HEK293 (cell line): ENCODE measurements at regions not wholly inside any gene's neighbourhood (a gene's known extent, or its start where the extent isn't known, plus 50 kb on each side); places are given as distances from the start of the nearest gene placed in this dataset.

Source experiments
- CTCF ChIA-PET: fragments of 350-600 bp; formaldehyde crosslinking; extraction: SDS; loops from one replicate; lab custom pipeline; 2021; ENCODE audit warnings: antibody characterized with exemption; lab: Yijun Ruan, JAX
- POLR2A ChIA-PET: fragments of 300-600 bp; formaldehyde crosslinking; extraction: SDS; loops from one replicate; lab custom pipeline; 2020; ENCODE audit warnings: antibody characterized with exemption, inconsistent platforms; lab: Yijun Ruan, JAX
- H3K27ac ChIP-seq: fragments of 200-500 bp; sonication (Bioruptor generic); 2 replicates; pipeline ENCODE4 v1.5.1; 2014; ENCODE audit warnings: low read depth, low read length, control low read depth, inconsistent platforms; ENCODE audit errors: extremely low read depth
- H3K36me3 ChIP-seq, 2 experiments: fragments of 200-500 bp in 1 of 2; sonication (Bioruptor generic) in 1 of 2; 1 replicate in 1 of 2; 2 replicates in 1 of 2; pipeline ENCODE4 v1.5.1; 2014 to 2017; ENCODE audit warnings: inconsistent platforms in 2 of 2, low read length in 2 of 2; ENCODE audit not compliant: control insufficient read depth in 2 of 2, insufficient read depth in 1 of 2
- H3K4me1 ChIP-seq: fragments of 200-500 bp; sonication (Bioruptor generic); 2 replicates; pipeline ENCODE4 v1.5.1; 2014; ENCODE audit warnings: mild to moderate bottlenecking, low read length, inconsistent platforms; ENCODE audit not compliant: control insufficient read depth, insufficient read depth
- H3K4me3 ChIP-seq: 2 replicates; pipeline ENCODE4 v1.5.1; 2011; ENCODE audit warnings: low read depth, mild to moderate bottlenecking, control low read depth, low read length, moderate library complexity
- H3K9me3 ChIP-seq: fragments of 200-500 bp; sonication (Bioruptor generic); 2 replicates; pipeline ENCODE4 v1.5.1; 2014; ENCODE audit warnings: low read depth, low read length, inconsistent platforms; ENCODE audit not compliant: control insufficient read depth, insufficient read depth
- WT1 ChIP-seq: fragments of 450-650 bp; formaldehyde crosslinking; IDR thresholded peaks from 2 replicates; pipeline ENCODE4 v1.5.1; 2016; ENCODE audit warnings: missing biosample characterization, missing genetic modification characterization
- ZBTB10 ChIP-seq: fragments of 450-650 bp; formaldehyde crosslinking; IDR thresholded peaks from 2 replicates; pipeline ENCODE4 v1.5.1; 2016; ENCODE audit warnings: missing biosample characterization, missing genetic modification characterization
- ZBTB17 ChIP-seq: fragments of 450-650 bp; formaldehyde crosslinking; IDR thresholded peaks from 2 replicates; pipeline ENCODE4 v1.5.1; 2016; ENCODE audit warnings: missing biosample characterization, missing genetic modification characterization
- ZNF121 ChIP-seq: fragments of 450-650 bp; formaldehyde crosslinking; IDR thresholded peaks from 2 replicates; pipeline ENCODE4 v1.5.1; 2016; ENCODE audit warnings: missing biosample characterization, missing genetic modification characterization
- ZNF184 ChIP-seq: fragments of 450-650 bp; IDR thresholded peaks from 2 replicates; pipeline ENCODE4 v1.5.1; 2018; ENCODE audit warnings: missing biosample characterization, mild to moderate bottlenecking, missing genetic modification characterization
- ZNF211 ChIP-seq: fragments of 450-650 bp; formaldehyde crosslinking; IDR thresholded peaks from 2 replicates; pipeline ENCODE4 v1.5.1; 2016; ENCODE audit warnings: low read depth, missing biosample characterization, missing genetic modification characterization
- ZNF335 ChIP-seq: fragments of 450-650 bp; formaldehyde crosslinking; conservative IDR thresholded peaks from 2 replicates; pipeline ENCODE4 v1.5.1; 2016; ENCODE audit warnings: missing biosample characterization, missing genetic modification characterization
- ZNF510 ChIP-seq: fragments of 450-650 bp; formaldehyde crosslinking; IDR thresholded peaks from 2 replicates; pipeline ENCODE4 v1.5.1; 2018; ENCODE audit warnings: mild to moderate bottlenecking, missing genetic modification characterization, missing biosample characterization; ENCODE audit not compliant: insufficient replicate concordance
- ZNF670 ChIP-seq: fragments of 450-650 bp; formaldehyde crosslinking; IDR thresholded peaks from 2 replicates; pipeline ENCODE4 v1.5.1; 2016; ENCODE audit warnings: missing biosample characterization, missing genetic modification characterization, low read depth
- ZNF837 ChIP-seq: fragments of 450-650 bp; formaldehyde crosslinking; IDR thresholded peaks from 2 replicates; pipeline ENCODE4 v1.5.1; 2016; ENCODE audit warnings: missing biosample characterization, missing genetic modification characterization
- ZNF843 ChIP-seq: fragments of 450-650 bp; formaldehyde crosslinking; IDR thresholded peaks from 2 replicates; pipeline ENCODE4 v1.5.1; 2016; ENCODE audit warnings: missing biosample characterization, missing genetic modification characterization
- ZSCAN18 ChIP-seq: fragments of 450-650 bp; formaldehyde crosslinking; IDR thresholded peaks from 2 replicates; pipeline ENCODE4 v1.5.1; 2016; ENCODE audit warnings: missing biosample characterization, missing genetic modification characterization
- TF ChIP-seq, protein P1 (sequence below): fragments of 450-650 bp; formaldehyde crosslinking; IDR thresholded peaks from 2 replicates; pipeline ENCODE4 v1.5.1; 2016; ENCODE audit warnings: missing biosample characterization, missing genetic modification characterization, borderline replicate concordance
- TF ChIP-seq, protein P2 (sequence below): fragments of 450-650 bp; formaldehyde crosslinking; IDR thresholded peaks from 2 replicates; pipeline ENCODE4 v1.5.1; 2016; ENCODE audit warnings: missing biosample characterization, missing genetic modification characterization
- TF ChIP-seq, protein P3 (sequence below): fragments of 450-650 bp; formaldehyde crosslinking; IDR thresholded peaks from 2 replicates; pipeline ENCODE4 v1.5.1; 2016; ENCODE audit warnings: missing biosample characterization, missing genetic modification characterization
- TF ChIP-seq, protein P4 (sequence below): fragments of 450-650 bp; formaldehyde crosslinking; IDR thresholded peaks from 2 replicates; pipeline ENCODE4 v1.5.1; 2017; ENCODE audit warnings: missing biosample characterization, missing genetic modification characterization

DNA sequence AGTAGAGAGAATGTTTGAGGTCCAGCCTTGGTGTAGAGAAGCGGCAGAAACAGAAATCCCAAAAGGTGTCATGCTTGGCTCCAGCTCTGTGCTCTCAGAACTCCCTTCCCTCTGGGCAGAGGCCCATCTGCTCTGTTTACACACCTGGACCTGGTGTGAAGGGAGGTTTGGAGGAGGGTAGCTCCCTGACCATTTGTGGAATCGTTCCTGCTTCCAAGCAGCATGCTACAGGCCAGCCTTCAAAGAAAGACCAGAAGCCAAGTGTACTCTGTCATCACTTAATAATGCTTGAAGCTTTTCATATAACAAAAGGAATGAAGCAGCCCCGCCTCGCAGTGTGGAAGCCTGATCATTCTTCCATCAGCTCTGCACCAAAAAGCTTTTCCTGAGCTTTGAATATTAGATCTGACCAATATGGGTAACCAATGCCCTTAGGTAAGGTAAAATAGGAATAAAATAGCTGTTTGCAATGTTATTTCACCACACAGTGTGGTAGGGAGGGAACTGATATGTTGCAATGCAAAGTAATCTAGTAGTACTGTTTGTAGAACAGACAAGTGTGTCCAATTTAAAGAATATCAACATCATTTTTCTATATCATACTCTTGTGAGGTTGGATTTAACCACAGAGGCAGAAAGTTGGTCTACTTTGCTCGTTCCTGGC lies 63.3 kb downstream of the ZIC5 start:
- ChIA-PET POLR2A (interaction anchor here (0.6 kb wide), 1 partner anchor 138 kb away, joined by 3 read pairs; no protein-coding TSS in a partner anchor), CTCF (interaction anchor here (0.7 to 1.9 kb wide), 6 partner anchors 8 to 252 kb away, joined by 3 to 13 read pairs (median 5); no protein-coding TSS in a partner anchor)

GRCh38 chr13:99907627-99908026 lies 63.9 kb downstream of the ZIC5 start:
- no peak overlapping the region for H3K27ac ChIP-seq
- H3K4me1 ChIP-seq = peaks cover 5% of the 10 kb centered on the region; the same call in 1 of the 2 replicates
- POLR2A ChIA-PET = interaction anchor here (0.6 kb wide), 1 partner anchor 139 kb away, joined by 3 read pairs; no protein-coding TSS in a partner anchor
- H3K36me3 ChIP-seq = no peaks in the 10 kb centered on the region
- peak; percentile 69; the same call in 1 of the 2 replicates for TF ChIP-seq ZNF121 (tag by site-specific recombination)
- TF ChIP-seq ZSCAN18 (tag by site-specific recombination) = no peak
- no peak for TF ChIP-seq ZNF184 (tag by site-specific recombination)
- TF ChIP-seq, protein P1, sequence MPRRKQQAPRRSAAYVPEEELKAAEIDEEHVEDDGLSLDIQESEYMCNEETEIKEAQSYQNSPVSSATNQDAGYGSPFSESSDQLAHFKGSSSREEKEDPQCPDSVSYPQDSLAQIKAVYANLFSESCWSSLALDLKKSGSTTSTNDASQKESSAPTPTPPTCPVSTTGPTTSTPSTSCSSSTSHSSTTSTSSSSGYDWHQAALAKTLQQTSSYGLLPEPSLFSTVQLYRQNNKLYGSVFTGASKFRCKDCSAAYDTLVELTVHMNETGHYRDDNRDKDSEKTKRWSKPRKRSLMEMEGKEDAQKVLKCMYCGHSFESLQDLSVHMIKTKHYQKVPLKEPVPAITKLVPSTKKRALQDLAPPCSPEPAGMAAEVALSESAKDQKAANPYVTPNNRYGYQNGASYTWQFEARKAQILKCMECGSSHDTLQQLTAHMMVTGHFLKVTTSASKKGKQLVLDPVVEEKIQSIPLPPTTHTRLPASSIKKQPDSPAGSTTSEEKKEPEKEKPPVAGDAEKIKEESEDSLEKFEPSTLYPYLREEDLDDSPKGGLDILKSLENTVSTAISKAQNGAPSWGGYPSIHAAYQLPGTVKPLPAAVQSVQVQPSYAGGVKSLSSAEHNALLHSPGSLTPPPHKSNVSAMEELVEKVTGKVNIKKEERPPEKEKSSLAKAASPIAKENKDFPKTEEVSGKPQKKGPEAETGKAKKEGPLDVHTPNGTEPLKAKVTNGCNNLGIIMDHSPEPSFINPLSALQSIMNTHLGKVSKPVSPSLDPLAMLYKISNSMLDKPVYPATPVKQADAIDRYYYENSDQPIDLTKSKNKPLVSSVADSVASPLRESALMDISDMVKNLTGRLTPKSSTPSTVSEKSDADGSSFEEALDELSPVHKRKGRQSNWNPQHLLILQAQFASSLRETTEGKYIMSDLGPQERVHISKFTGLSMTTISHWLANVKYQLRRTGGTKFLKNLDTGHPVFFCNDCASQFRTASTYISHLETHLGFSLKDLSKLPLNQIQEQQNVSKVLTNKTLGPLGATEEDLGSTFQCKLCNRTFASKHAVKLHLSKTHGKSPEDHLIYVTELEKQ (tag by site-specific recombination) = no peak
- CTCF ChIA-PET = interaction anchor here (0.7 to 1.9 kb wide), 5 partner anchors 7 to 251 kb away, joined by 5 to 13 read pairs (median 5); no protein-coding TSS in a partner anchor
- H3K9me3 ChIP-seq = no peaks in the 10 kb centered on the region
- no peak overlapping the region for H3K4me3 ChIP-seq

More for the DNA sequence above, 63.3 kb downstream of the ZIC5 start:
- Histone ChIP-seq H3K4me3 (no peak overlapping the region), H3K4me1 (peaks cover 3% of the 10 kb centered on the region; the same call in 1 of the 2 replicates), H3K36me3 (no peaks in the 10 kb centered on the region), H3K27ac (no peak overlapping the region), H3K9me3 (no peaks in the 10 kb centered on the region)
- 0 out of 2 replicates have a peak, but pooled peaks have one; percentile 27 for TF ChIP-seq ZNF335 (tag by site-specific recombination)
- TF ChIP-seq ZBTB17 (tag by site-specific recombination) = 0 out of 2 replicates have a peak, but pooled peaks have one; percentile 52
- TF ChIP-seq, protein P2, sequence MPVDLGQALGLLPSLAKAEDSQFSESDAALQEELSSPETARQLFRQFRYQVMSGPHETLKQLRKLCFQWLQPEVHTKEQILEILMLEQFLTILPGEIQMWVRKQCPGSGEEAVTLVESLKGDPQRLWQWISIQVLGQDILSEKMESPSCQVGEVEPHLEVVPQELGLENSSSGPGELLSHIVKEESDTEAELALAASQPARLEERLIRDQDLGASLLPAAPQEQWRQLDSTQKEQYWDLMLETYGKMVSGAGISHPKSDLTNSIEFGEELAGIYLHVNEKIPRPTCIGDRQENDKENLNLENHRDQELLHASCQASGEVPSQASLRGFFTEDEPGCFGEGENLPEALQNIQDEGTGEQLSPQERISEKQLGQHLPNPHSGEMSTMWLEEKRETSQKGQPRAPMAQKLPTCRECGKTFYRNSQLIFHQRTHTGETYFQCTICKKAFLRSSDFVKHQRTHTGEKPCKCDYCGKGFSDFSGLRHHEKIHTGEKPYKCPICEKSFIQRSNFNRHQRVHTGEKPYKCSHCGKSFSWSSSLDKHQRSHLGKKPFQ = 0 out of 2 replicates have a peak, but pooled peaks have one; percentile 15
- TF ChIP-seq ZNF670 (tag by site-specific recombination) = no peak
- no peak for TF ChIP-seq ZNF510 (tag by site-specific recombination)
- TF ChIP-seq, protein P3, sequence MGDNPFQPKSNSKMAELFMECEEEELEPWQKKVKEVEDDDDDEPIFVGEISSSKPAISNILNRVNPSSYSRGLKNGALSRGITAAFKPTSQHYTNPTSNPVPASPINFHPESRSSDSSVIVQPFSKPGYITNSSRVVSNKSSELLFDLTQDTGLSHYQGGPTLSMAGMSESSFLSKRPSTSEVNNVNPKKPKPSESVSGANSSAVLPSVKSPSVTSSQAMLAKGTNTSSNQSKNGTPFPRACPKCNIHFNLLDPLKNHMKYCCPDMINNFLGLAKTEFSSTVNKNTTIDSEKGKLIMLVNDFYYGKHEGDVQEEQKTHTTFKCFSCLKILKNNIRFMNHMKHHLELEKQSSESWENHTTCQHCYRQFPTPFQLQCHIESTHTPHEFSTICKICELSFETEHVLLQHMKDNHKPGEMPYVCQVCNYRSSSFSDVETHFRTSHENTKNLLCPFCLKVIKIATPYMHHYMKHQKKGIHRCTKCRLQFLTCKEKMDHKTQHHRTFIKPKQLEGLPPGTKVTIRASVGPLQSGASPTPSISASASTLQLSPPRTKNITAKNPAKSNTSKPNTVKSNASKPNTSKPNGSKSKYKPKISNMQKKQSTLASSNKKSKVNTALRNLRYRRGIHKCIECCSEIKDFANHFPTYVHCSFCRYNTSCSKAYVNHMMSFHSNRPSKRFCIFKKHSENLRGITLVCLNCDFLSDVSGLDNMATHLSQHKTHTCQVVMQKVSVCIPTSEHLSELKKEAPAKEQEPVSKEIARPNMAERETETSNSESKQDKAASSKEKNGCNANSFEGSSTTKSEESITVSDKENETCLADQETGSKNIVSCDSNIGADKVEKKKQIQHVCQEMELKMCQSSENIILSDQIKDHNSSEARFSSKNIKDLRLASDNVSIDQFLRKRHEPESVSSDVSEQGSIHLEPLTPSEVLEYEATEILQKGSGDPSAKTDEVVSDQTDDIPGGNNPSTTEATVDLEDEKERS (tag by site-specific recombination) = no peak
- no peak for TF ChIP-seq ZNF843 (tag by site-specific recombination)
- no peak for TF ChIP-seq ZNF837 (tag by site-specific recombination)
- TF ChIP-seq ZBTB10 (tag by site-specific recombination) = no peak
- TF ChIP-seq ZNF211 = no peak
- TF ChIP-seq, protein P4, sequence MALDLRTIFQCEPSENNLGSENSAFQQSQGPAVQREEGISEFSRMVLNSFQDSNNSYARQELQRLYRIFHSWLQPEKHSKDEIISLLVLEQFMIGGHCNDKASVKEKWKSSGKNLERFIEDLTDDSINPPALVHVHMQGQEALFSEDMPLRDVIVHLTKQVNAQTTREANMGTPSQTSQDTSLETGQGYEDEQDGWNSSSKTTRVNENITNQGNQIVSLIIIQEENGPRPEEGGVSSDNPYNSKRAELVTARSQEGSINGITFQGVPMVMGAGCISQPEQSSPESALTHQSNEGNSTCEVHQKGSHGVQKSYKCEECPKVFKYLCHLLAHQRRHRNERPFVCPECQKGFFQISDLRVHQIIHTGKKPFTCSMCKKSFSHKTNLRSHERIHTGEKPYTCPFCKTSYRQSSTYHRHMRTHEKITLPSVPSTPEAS (tag by site-specific recombination) = no peak
- TF ChIP-seq WT1 = peak; percentile 90
